Activated CD4-positive, alpha-beta T cell treated with anti-CD3 and anti-CD28 coated beads for 24 hours (primary cell): ENCODE measurements at regions not wholly inside any gene's neighbourhood (a gene's known extent, or its start where the extent isn't known, plus 50 kb on each side); places are given as distances from the start of the nearest gene placed in this dataset.
"Not testable (repeated sequence)": the region's sequence is repeated elsewhere in the genome, so short reads cannot be mapped to it uniquely, and the experiment has no call there.

Experiments
- DNase-seq, 2 donors: peaks; one replicate each; pipeline ENCODE4 v3.0.0-alpha.2; 2020; ENCODE audit warnings: low read depth in 2 of 2

DNA sequence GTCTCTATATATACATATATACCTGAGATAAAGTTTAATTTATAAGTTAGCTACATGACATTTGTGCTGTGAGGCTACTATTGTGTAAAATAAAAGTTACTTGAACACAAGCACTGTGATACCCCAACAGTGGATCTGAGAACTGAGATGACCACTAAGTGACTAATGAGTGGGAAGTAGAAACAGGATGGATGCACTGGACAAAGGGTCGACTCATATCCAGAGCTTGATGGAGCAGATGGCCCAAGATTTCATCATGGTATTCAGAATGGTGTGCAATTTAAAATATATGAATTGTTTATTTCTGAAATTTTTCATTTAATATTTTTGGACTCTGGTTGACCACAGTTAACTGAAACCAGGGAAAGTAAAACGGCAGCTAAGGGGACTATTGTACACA is 908.6 kb upstream of the MDGA2 start:
- DNase-seq = no peak

- no peak for DNase-seq
Measured at GRCh38 chr14:48582938-48583337, 907.5 kb upstream of the MDGA2 start.

DNA sequence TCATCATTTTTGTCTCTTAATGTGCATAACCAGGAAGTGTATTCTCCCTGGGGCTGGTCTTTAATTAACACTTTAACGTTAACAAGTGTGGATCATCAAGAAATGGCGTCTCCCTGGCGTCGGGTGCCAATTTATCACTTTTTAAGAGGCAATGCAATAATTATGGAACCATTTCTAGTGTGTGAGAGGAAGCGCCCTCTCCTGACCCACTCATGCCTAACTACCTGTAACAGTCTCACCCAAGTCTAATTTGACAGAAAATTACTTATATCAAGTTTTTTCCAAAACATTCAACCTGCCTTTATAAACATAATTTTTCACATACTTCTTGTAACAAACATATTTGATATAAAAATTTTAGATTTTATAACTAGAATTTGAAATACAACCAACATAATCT is 905.3 kb upstream of the MDGA2 start:
- no peak for DNase-seq

DNA sequence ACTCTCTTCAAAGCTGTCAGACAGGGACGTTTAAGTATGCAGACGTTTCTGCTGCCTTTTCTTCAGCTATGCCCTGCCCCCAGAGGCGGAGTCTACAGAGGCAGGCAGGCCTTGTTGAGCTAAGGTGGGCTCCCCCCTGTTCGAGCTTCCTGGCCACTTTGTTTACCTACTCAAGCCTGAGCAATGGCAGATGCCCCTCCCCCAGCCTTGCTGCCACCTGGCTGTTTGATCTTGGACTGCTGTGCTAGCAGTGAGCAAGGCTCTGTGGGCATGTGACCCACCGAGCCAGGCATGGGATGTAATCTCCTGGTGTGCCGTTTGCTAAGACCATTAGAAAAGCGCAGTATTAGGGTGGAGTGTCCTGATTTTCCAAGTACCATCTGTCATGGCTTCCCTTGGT is 900.4 kb upstream of the MDGA2 start:
- DNase-seq = no peak

DNA sequence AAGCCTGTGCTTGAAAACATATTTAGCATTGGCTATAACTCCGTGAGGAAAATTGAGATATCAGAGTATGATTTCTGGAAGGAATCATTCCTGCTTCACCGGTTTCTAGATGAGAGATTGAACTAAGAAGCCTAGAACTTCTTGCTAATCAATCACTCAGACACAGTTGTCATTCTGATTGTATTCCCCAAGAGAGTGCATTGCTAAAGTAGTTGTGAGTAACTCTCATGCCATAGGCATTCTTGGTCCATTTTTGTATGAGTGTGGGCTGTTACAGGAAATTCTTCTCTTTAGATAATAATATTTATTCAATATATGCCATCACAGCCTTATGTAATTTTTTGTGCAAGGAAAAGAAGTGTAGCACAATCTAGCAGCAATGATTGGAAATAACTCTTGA is 893.3 kb upstream of the MDGA2 start:
- DNase-seq = no peak

GRCh38 chr14:48568252-48568651 is 892.8 kb upstream of the MDGA2 start:
- DNase-seq = no peak

GRCh38 chr14:48563489-48563888 is 888.1 kb upstream of the MDGA2 start:
- DNase-seq = no peak

DNA sequence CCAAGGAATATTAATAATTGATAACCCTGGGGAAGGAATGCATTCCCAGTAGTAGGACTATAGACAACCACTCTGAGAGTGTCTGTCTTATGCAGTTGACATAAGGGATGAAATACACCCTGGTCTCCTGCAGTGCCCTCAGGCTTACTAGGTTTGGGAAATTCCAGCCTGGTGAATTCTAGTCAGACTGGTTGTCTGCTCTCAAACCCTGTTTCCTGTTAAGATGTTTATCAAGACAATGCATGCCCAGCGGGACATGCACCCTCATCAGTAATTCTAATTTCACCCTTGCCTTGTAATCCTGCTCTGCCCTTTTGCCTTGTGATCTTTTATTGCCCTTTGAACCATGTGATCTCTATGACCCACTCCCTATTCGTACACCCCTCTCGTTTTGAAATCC is 886.0 kb upstream of the MDGA2 start:
- not testable (repeated sequence) for DNase-seq

DNA sequence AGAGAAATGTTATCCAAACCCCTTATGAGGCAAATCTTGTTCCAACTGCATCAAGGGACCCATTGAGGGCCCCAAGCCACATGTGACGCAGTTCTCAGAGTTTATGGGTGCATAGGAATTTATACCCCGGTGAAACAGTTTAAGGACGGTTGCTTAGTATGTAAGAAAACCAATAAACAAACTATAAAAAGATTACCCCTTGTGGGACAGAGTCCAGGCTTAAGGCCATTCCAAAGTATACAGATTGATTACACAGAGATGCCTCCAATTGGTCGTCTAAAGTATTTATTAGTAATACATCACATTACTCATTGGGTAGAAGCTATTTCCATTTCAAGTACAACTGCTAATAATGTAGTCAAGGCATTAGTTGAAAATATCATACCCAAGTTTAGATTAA is 885.0 kb upstream of the MDGA2 start:
- DNase-seq = no peak

DNA sequence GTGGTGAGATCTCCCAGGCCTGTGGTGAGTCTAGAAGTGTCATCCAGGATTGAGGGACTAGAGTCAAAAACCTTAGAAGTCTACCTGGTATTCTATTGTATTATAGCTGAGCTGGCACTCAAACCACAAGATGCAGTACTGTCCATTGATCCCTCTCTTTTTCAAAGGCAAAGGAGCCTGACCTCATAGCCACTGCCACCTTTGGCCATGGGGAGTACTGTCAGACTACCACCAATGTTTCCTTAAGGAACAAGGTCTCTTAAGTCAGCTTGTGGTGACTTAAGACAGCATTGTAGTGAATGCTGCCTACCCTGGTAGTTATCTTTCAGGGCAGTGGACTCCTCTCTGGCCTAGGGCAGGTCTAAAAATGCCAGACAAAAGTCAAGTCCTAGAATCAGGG is 878.0 kb upstream of the MDGA2 start:
- DNase-seq = no peak

- DNase-seq = no peak
Measured at GRCh38 chr14:48546996-48547395, 871.6 kb upstream of the MDGA2 start.

GRCh38 chr14:48537600-48537999 is 862.2 kb upstream of the MDGA2 start:
- no peak for DNase-seq

GRCh38 chr14:48536318-48536717 is 860.9 kb upstream of the MDGA2 start:
- no peak for DNase-seq

- no peak for DNase-seq
Measured at GRCh38 chr14:48527832-48528231, 852.4 kb upstream of the MDGA2 start.

DNA sequence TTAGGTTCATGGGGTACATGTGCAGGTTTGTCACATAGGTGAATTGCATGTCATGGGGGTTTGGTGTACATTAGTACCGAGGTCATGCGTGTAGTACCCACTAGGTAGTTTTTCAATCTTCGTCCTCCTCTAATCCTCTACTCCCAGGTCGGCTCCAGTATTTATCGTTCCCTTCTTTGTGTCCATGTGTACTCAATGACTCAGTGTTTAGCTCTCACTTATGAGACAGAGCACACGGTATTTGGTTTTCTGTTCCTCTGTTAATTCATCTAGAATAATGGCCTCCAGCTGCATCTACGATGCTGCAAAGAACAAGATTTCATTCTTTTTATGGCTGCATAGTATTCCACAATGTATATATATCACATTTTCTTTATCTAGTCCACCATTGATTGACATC is 850.9 kb upstream of the MDGA2 start:
- no peak for DNase-seq

DNA sequence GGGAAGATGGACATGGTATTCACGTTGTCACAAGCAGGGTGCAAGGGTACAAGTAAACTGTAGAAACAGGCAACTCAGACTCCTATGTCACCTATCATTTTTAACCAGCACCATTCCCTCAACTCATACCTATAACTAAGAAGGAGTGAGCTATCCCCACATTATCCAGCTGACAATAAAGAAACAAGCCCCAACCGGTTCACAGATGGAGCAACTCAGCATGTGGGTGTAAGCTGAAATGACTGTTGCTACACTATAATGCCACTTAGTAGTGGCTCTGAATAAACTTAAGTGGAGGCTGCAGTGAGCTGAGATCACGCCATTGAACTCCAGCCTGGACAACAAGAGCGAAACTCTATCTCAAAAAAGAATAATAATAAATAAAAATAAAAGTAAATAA is 829.5 kb upstream of the MDGA2 start:
- no peak for DNase-seq

GRCh38 chr14:48490756-48491155 is 815.4 kb upstream of the MDGA2 start:
- no peak for DNase-seq

DNA sequence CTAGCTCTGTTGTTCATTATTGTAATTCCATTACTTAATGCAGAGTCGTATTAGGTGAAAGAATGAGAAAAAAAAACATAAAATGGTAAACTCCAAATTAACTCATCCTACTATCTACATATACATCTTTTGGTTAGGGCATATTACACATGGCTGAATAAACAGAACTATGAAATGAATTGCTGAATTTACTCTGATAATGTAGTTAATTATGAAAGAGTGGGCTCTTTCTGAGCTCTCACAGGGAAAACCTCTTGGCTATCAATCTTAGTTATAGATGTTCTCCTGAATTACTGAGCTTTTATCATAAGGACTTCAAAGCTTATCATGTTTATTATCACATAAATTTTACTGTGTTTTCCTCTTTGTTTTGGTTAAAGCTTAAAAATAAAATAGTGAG is 798.5 kb upstream of the MDGA2 start:
- DNase-seq = no peak

DNA sequence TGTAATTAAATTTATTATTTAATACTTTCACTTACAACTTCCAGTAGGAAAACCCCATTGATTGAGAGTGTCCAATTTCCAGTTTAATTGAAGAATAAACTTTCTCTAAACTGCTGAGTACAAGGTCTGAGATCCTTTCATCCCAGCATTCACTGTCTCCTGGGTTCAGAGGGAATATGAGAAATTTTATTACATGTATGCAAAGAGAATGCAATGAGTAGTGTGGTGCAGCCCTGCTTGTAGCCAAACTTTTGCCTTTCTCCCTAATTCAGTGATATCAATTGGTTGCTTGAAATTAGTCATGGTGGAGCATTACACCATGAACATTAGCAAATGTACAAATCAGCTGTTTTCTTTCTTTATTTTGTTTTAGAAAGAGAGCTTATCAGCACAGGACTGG is 780.6 kb upstream of the MDGA2 start:
- no peak for DNase-seq

DNA sequence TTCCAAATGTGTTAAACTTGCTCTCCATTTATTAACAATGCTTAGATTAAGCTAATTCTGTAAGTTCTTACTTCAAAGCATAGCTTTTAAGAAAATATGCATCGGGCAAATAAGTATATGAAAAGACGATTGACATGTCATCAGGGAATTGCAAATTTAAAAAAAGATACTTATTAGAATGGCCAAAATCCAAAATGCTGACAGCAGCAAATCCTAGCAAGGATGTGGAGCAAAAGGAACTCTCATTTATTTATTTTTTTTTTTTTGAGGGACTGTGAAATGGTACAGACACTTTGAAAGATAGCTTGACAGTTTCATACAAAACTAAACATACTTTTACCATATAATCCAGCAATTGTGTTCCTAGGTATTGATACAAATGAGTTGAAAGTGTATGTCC is 779.5 kb upstream of the MDGA2 start:
- no peak for DNase-seq

DNA sequence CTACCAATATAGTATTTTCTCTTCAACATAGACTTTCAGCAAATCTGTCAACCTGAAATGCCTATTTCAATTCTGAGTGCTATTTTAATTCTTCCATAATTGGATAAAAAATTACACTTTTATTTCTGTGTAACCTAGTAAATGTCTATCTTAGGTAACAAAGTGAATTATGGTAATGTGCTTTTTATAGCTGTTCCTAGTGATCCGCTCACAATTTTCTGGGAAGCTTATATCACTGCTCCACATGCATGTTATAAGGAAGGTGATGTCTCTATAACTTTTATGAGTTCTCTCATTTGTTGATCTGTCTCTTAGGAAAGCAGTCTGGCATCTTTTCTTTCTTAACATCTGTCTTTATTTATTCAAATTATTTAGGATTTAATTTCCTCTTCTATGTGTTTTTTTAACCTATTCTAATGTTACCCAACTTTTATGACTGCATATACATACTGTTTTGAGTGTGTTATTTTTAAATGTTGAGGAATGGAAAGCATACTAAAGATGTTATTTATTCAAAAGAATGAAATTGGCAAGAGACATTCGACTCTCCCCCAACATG is 777.1 kb upstream of the MDGA2 start:
- no peak for DNase-seq

- no peak for DNase-seq
Measured at GRCh38 chr14:48435221-48435620, 759.8 kb upstream of the MDGA2 start.

DNA sequence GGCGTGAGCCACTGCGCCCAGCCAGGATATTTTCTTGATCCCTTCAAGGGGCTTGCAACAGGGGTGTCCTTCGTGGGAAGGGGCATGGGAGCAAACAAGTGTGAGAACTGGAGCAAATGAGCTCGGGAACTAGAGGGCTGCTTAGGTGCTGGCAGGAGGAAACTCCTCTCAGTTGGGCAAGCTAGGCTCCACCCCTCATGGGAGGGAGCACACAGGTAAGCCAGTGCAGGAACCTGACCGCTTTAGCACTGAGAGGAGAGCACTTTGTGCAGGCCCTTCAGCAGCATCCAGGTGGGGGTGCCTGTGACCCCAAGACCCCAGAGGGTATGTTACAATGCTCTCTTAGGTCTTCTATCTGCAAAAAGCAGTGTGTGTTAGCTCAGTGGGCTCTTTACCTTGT is 755.4 kb upstream of the MDGA2 start:
- DNase-seq = no peak

DNA sequence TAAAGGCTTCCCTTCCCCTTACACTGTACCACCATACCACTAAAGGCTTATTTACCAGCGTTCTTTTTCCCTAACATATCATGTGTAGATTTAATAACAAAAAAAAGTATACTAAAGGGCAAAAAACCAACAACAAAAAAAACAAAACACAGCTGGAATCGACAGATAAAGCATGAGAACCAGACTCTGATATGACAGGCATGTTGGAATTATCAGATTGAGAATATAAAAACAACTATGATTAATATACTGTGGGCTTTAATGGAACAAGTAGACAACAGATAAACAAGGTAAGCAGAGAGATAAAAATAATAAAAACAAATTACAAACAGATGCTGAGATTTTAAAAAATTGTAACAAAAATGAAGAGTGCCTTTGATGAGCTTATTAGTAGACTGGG is 754.1 kb upstream of the MDGA2 start:
- no peak for DNase-seq
